ENCODE measurements at regions not wholly inside any gene's neighbourhood (a gene's known extent, or its start where the extent isn't known, plus 50 kb on each side); places are given as distances from the start of the nearest gene placed in this dataset.

GRCh38 chr15:62394079-62394478 is 229.0 kb upstream of the C2CD4B start:
- TF ChIP-seq CTCF (IDR thresholded peaks at IDR 0.05) = no peak
- H3K4me1 ChIP-seq = peaks cover 7 to 14% of the 10 kb centered on the region in 2 donors
- H3K36me3 ChIP-seq = no peaks in the 10 kb centered on the region
- intact Hi-C loops (cut with DNase I) = loop anchor here (5.0 to 10.0 kb wide), 4 partner anchors 63 to 651 kb away; partner anchors contain the start of gene TPM1
- H3K27me3 ChIP-seq = no peaks in the 10 kb centered on the region
- H3K4me3 ChIP-seq = no peak overlapping the region
- no peaks in the 10 kb centered on the region for H3K9me3 ChIP-seq
- no peak for DNase-seq (ENCODE audit: low spot score in 2 of 2)
- peak overlapping the region; percentile 83 to 93 for H3K27ac ChIP-seq

GRCh38 chr15:62400778-62401177 is 235.7 kb upstream of the C2CD4B start:
- Histone ChIP-seq H3K4me3 (no peak overlapping the region), H3K9me3 (no peaks in the 10 kb centered on the region), H3K27ac (no peak overlapping the region), H3K36me3 (no peaks in the 10 kb centered on the region), H3K4me1 (peaks cover 4 to 31% of the 10 kb centered on the region in 2 donors), H3K27me3 (no peaks in the 10 kb centered on the region)
- no peak for DNase-seq (ENCODE audit: low spot score in 2 of 2)
- intact Hi-C loops (cut with DNase I) = no loop called here
- no peak for TF ChIP-seq CTCF (IDR thresholded peaks at IDR 0.05)

- peak overlapping the region in 1 of 2 donors; percentile 6 for H3K4me3 ChIP-seq
- H3K27ac ChIP-seq = peak overlapping the region in 1 of 2 donors; percentile 69
- no peaks in the 10 kb centered on the region for H3K9me3 ChIP-seq
- no peak for TF ChIP-seq CTCF (IDR thresholded peaks at IDR 0.05)
- intact Hi-C loops (cut with DNase I) = no loop called here
- H3K27me3 ChIP-seq = no peaks in the 10 kb centered on the region
- H3K36me3 ChIP-seq = no peaks in the 10 kb centered on the region
- H3K4me1 ChIP-seq = peaks cover 4 to 31% of the 10 kb centered on the region in 2 donors
- DNase-seq (ENCODE audit: low spot score in 2 of 2) = no peak
Observed at GRCh38 chr15:62402687-62403086, 237.6 kb upstream of the C2CD4B start.

- peaks cover 4 to 33% of the 10 kb centered on the region in 2 donors for H3K4me1 ChIP-seq
- TF ChIP-seq CTCF (IDR thresholded peaks at IDR 0.05) = no peak
- peak overlapping the region; percentile 40 to 69 for H3K27ac ChIP-seq
- intact Hi-C loops (cut with DNase I) = no loop called here
- no peaks in the 10 kb centered on the region for H3K9me3 ChIP-seq
- H3K36me3 ChIP-seq = no peaks in the 10 kb centered on the region
- H3K4me3 ChIP-seq = peak overlapping the region in 1 of 2 donors; percentile 6
- no peaks in the 10 kb centered on the region for H3K27me3 ChIP-seq
- DNase-seq (ENCODE audit: low spot score in 2 of 2) = peak in 1 of 2 donors; percentile 71
Observed at GRCh38 chr15:62403164-62403809, 238.2 kb upstream of the C2CD4B start.

- no peak for TF ChIP-seq CTCF (IDR thresholded peaks at IDR 0.05)
- Histone ChIP-seq H3K4me1 (peaks cover 4 to 37% of the 10 kb centered on the region in 2 donors), H3K27me3 (no peaks in the 10 kb centered on the region), H3K4me3 (no peak overlapping the region), H3K27ac (peak overlapping the region; percentile 40 to 69), H3K9me3 (no peaks in the 10 kb centered on the region), H3K36me3 (no peaks in the 10 kb centered on the region)
- intact Hi-C loops (cut with DNase I) = no loop called here
- DNase-seq (ENCODE audit: low spot score in 2 of 2) = no peak
Observed at GRCh38 chr15:62404194-62404985, 239.3 kb upstream of the C2CD4B start.

All from ascending aorta (tissue), 2 donors.